ENCODE measurements at regions not wholly inside any gene's neighbourhood (a gene's known extent, or its start where the extent isn't known, plus 50 kb on each side); places are given as distances from the start of the nearest gene placed in this dataset.

DNA sequence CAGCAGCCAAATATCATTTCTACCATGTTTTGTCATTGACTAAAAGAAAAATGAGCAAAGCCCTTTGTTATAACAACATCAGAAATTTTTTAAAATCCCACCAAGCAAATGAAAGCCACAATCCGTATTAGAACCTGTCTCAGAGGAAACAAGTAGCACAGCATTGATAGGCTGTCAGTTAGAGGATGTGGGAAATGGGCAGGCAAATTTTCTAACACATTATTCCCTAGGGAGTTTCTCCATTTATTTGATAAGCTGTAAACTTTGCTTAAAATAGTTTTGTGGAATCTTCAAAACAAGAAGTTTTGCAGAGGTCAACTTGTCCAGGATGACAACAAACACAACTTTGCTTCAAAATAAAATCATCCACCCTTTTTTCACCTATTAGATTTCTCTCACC, 53.6 kb upstream of the APC start:
- H3K27ac ChIP-seq (ENCODE audit: extremely low read depth, low read depth, low read length) = no peak overlapping the region

More for the DNA sequence above, 53.6 kb upstream of the APC start:
- FAIRE-seq (no peak), ATAC-seq (no peak), DNase-seq (ENCODE audit: extremely low read depth in 1 of 4, low spot score in 3 of 4) (no peak)
- 0% methylated on average over 1 of the region's 1 CpG for WGBS (ENCODE audit: insufficient coverage, low coverage, missing lambda C conversion rate)
- H2AFZ ChIP-seq (ENCODE audit: low read depth, low read length) = no peak overlapping the region
- peaks cover 2 to 3% of the 10 kb centered on the region in 2 experiments; a peak in 2 of 5 replicates for H3K27me3 ChIP-seq (ENCODE audit: control insufficient read depth in 2 of 2, insufficient read depth in 2 of 2, low read length in 2 of 2)
- intact Hi-C loops (cut with micrococcal nuclease) = no loop called here
- H3K4me2 ChIP-seq (ENCODE audit: insufficient read depth, low read length) = no peak overlapping the region
- H3K9me1 ChIP-seq (ENCODE audit: control insufficient read depth, insufficient read depth, low read length) = no peaks in the 10 kb centered on the region
- TF ChIP-seq FOSL1 (tag; conservative IDR thresholded peaks at IDR 0.05) = no peak
- no peak for TF ChIP-seq ZNF551 (CRISPR knock-in tag; IDR thresholded peaks at IDR 0.05)
- no peak for TF ChIP-seq NFATC3 (IDR thresholded peaks at IDR 0.05)
- no peak for TF ChIP-seq ZNF398 (CRISPR knock-in tag; IDR thresholded peaks at IDR 0.05)
- TF ChIP-seq ZNF224 (CRISPR knock-in tag; IDR thresholded peaks at IDR 0.05) = no peak
- no peak for TF ChIP-seq FOXA3 (CRISPR knock-in tag; conservative IDR thresholded peaks at IDR 0.05 in 1 of 2, IDR thresholded peaks at IDR 0.05 in 1 of 2)
- TF ChIP-seq ARID2 (IDR thresholded peaks at IDR 0.05) = no peak
- no peak for TF ChIP-seq ZFP36 (IDR thresholded peaks at IDR 0.05; ENCODE audit: low read depth, low read length, partially characterized antibody)
- TF ChIP-seq EP300 (IDR thresholded peaks at IDR 0.05; ENCODE audit: low read length) = no peak
- no peak for TF ChIP-seq MECOM (CRISPR knock-in tag; IDR thresholded peaks at IDR 0.05)
- TF ChIP-seq JUND (IDR thresholded peaks at IDR 0.05; ENCODE audit: borderline replicate concordance, low read depth, low read length) = no peak
- TF ChIP-seq JUND (tag; IDR thresholded peaks at IDR 0.05; ENCODE audit: borderline replicate concordance, low read depth, low read length) = no peak
- no peak for TF ChIP-seq PTTG1 (tag; IDR thresholded peaks at IDR 0.05; ENCODE audit: low read depth)
- TF ChIP-seq ESRRB (CRISPR knock-in tag; IDR thresholded peaks at IDR 0.05; ENCODE audit: borderline replicate concordance) = no peak
- TF ChIP-seq DNMT1 (IDR thresholded peaks at IDR 0.05) = no peak
- TF ChIP-seq EZH2 (IDR thresholded peaks at IDR 0.05; ENCODE audit: borderline replicate concordance, low read depth, low read length) = no peak
- ChIA-PET POLR2A (interaction anchor here (0.6 to 2.0 kb wide), 5 partner anchors 11 to 344 kb away, joined by 3 to 8 read pairs (median 4); no protein-coding TSS in a partner anchor), CTCF (ENCODE audit: low intra/inter-chr PET ratio) (no interaction called here)
- H3K79me2 ChIP-seq (ENCODE audit: control insufficient read depth, insufficient read depth, low read length) = no peaks in the 10 kb centered on the region
- H3K36me3 ChIP-seq (ENCODE audit: control insufficient read depth, insufficient read depth, low read length) = no peaks in the 10 kb centered on the region
- no peak overlapping the region for H3K9ac ChIP-seq (ENCODE audit: insufficient read depth in 1 of 2, low read depth in 2 of 2, low read length in 2 of 2)
- H3K4me3 ChIP-seq = no peak overlapping the region
- no peaks in the 10 kb centered on the region for H3K9me3 ChIP-seq (replicated peaks; ENCODE audit: control insufficient read depth, insufficient read depth, low read depth, low read length)
- H3K4me1 ChIP-seq (replicated peaks in 1 of 2; ENCODE audit: control insufficient read depth in 2 of 2, insufficient read depth in 2 of 2, low read length in 2 of 2) = peaks cover 0 to 5% of the 10 kb centered on the region in 2 experiments; a peak in 3 of 5 replicates
- in situ Hi-C loops (cut with MboI) = no loop called here
- no TSS peak for BruUV-seq (replicated peaks)
- H4K20me1 ChIP-seq (replicated peaks; ENCODE audit: control insufficient read depth, insufficient read depth, low read length) = no peaks in the 10 kb centered on the region
